Parathyroid adenoma (tissue), 2 donors: ENCODE measurements at regions not wholly inside any gene's neighbourhood (a gene's known extent, or its start where the extent isn't known, plus 50 kb on each side); places are given as distances from the start of the nearest gene placed in this dataset.

Experiments
- H2AFZ ChIP-seq: fragments of 300-600 bp; sonication (generic); one replicate; pipeline ENCODE4 v1.7.0; 2017; ENCODE audit warnings: antibody characterized with exemption, mild to moderate bottlenecking
- H3K27ac ChIP-seq: fragments of 300-600 bp; sonication (generic); one replicate; pipeline ENCODE4 v1.7.0; 2017
- H3K27me3 ChIP-seq: fragments of 300-600 bp; sonication (generic); one replicate; pipeline ENCODE4 v1.7.0; 2017; ENCODE audit warnings: low read length; ENCODE audit not compliant: control insufficient read depth, insufficient read depth
- H3K36me3 ChIP-seq: fragments of 300-600 bp; sonication (generic); one replicate; pipeline ENCODE4 v1.7.0; 2017; ENCODE audit warnings: low read length; ENCODE audit not compliant: control insufficient read depth, insufficient read depth
- H3K4me1 ChIP-seq: fragments of 300-600 bp; sonication (generic); one replicate; pipeline ENCODE4 v1.7.0; 2017; ENCODE audit warnings: control low read depth
- H3K4me2 ChIP-seq: fragments of 300-600 bp; sonication (generic); one replicate; pipeline ENCODE4 v1.7.0; 2017; ENCODE audit warnings: low read length
- H3K4me3 ChIP-seq: fragments of 300-600 bp; sonication (generic); one replicate; pipeline ENCODE4 v1.7.0; 2017; ENCODE audit warnings: low read depth, low read length
- H3K79me2 ChIP-seq: fragments of 300-600 bp; sonication (generic); one replicate; pipeline ENCODE4 v1.7.0; 2017; ENCODE audit warnings: control low read depth
- H3K9ac ChIP-seq: fragments of 300-600 bp; sonication (generic); one replicate; pipeline ENCODE4 v1.7.0; 2017; ENCODE audit warnings: mild to moderate bottlenecking
- H3K9me3 ChIP-seq: fragments of 300-600 bp; sonication (generic); one replicate; pipeline ENCODE4 v1.7.0; 2017; ENCODE audit warnings: low read length; ENCODE audit not compliant: control insufficient read depth
- TF ChIP-seq, protein P1 (sequence below): fragments of 300-600 bp; sonication (generic); IDR thresholded peaks from one replicate; pipeline ENCODE4 v1.7.0; 2017; ENCODE audit warnings: antibody characterized with exemption, mild to moderate bottlenecking
- donor health status: primary hyperparathyroidism.

- H3K79me2 ChIP-seq, result no peaks in the 10 kb centered on the region
- no peaks in the 10 kb centered on the region for H3K36me3 ChIP-seq
- H3K9me3 ChIP-seq, result no peaks in the 10 kb centered on the region
- H3K9ac ChIP-seq, result no peak overlapping the region
- TF ChIP-seq, protein P1, sequence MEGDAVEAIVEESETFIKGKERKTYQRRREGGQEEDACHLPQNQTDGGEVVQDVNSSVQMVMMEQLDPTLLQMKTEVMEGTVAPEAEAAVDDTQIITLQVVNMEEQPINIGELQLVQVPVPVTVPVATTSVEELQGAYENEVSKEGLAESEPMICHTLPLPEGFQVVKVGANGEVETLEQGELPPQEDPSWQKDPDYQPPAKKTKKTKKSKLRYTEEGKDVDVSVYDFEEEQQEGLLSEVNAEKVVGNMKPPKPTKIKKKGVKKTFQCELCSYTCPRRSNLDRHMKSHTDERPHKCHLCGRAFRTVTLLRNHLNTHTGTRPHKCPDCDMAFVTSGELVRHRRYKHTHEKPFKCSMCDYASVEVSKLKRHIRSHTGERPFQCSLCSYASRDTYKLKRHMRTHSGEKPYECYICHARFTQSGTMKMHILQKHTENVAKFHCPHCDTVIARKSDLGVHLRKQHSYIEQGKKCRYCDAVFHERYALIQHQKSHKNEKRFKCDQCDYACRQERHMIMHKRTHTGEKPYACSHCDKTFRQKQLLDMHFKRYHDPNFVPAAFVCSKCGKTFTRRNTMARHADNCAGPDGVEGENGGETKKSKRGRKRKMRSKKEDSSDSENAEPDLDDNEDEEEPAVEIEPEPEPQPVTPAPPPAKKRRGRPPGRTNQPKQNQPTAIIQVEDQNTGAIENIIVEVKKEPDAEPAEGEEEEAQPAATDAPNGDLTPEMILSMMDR, result no peak
- no peaks in the 10 kb centered on the region for H3K27me3 ChIP-seq
- H3K27ac ChIP-seq, result no peak overlapping the region
- no peak overlapping the region for H3K4me2 ChIP-seq
- no peak overlapping the region for H2AFZ ChIP-seq
- no peak overlapping the region for H3K4me3 ChIP-seq
- no peaks in the 10 kb centered on the region for H3K4me1 ChIP-seq
Measured at GRCh38 chr2:238702276-238703052, 145.4 kb upstream of the TWIST2 start.

- Histone ChIP-seq H3K36me3 (no peaks in the 10 kb centered on the region), H2AFZ (no peak overlapping the region), H3K9ac (no peak overlapping the region), H3K27ac (no peak overlapping the region), H3K27me3 (no peaks in the 10 kb centered on the region), H3K4me3 (no peak overlapping the region), H3K4me2 (no peak overlapping the region), H3K9me3 (no peaks in the 10 kb centered on the region), H3K79me2 (no peaks in the 10 kb centered on the region), H3K4me1 (no peaks in the 10 kb centered on the region)
- TF ChIP-seq, protein P1, result no peak
Measured at GRCh38 chr2:238703053-238703415, 144.9 kb upstream of the TWIST2 start.

- H3K4me1 ChIP-seq, result no peaks in the 10 kb centered on the region
- H3K9me3 ChIP-seq, result no peaks in the 10 kb centered on the region
- TF ChIP-seq, protein P1, result no peak
- H3K79me2 ChIP-seq, result no peaks in the 10 kb centered on the region
- no peak overlapping the region for H2AFZ ChIP-seq
- no peak overlapping the region for H3K9ac ChIP-seq
- no peaks in the 10 kb centered on the region for H3K27me3 ChIP-seq
- no peak overlapping the region for H3K4me3 ChIP-seq
- H3K36me3 ChIP-seq, result no peaks in the 10 kb centered on the region
- no peak overlapping the region for H3K4me2 ChIP-seq
- H3K27ac ChIP-seq, result no peak overlapping the region
Measured at GRCh38 chr2:238703436-238703835, 144.4 kb upstream of the TWIST2 start.

DNA sequence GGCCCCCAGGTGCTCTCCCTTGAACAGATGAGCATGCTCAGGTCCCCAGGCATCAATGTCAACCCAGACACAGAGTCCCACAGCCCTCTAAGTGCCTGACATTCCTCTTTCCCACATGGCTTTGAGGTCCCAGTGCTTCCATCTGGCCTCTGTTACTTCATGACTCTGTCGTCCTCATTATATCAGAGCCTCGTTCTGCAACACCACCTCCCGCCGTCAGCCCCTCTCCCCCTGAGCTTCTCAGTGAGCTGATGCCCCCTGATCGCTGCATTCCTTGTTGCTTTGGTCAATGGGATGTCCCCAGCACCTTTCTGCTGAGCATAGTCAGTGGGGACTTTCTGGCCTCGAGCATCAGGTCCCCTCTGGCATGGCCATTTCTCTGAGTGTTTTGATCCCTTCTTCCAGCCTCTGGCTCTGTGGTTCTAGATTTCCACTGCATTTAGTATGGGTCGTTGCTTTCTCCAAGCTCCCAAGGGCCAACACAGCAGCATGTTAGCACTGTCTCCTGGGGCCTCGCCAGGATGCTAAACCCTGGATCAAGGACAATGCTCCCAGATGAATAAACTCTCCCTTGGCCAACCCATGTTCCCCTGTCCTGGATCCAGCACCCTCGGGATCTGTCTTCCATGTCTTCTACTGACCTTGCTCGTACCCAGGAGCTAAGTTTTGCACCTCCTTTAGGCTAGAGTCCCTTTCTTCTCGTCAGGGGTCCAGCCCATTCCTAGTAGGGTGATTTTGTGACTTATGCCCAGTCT is 143.2 kb upstream of the TWIST2 start:
- TF ChIP-seq, protein P1, result no peak
- H3K36me3 ChIP-seq, result no peaks in the 10 kb centered on the region
- H3K27ac ChIP-seq, result no peak overlapping the region
- no peak overlapping the region for H3K4me2 ChIP-seq
- H2AFZ ChIP-seq, result no peak overlapping the region
- H3K79me2 ChIP-seq, result no peaks in the 10 kb centered on the region
- no peaks in the 10 kb centered on the region for H3K27me3 ChIP-seq
- no peaks in the 10 kb centered on the region for H3K4me1 ChIP-seq
- no peak overlapping the region for H3K9ac ChIP-seq
- no peak overlapping the region for H3K4me3 ChIP-seq
- H3K9me3 ChIP-seq, result no peaks in the 10 kb centered on the region
